Mammary epithelial cell (primary cell): ENCODE measurements at regions not wholly inside any gene's neighbourhood (a gene's known extent, or its start where the extent isn't known, plus 50 kb on each side); places are given as distances from the start of the nearest gene placed in this dataset.

Experiments
- CTCF ChIP-seq, 2 donors: IDR thresholded peaks in 1 of 2; conservative IDR thresholded peaks in 1 of 2; 2 replicates each; pipeline ENCODE4 v1.5.1; 2011 to 2012; ENCODE audit warnings: inconsistent platforms in 2 of 2, low read length in 2 of 2, mild to moderate bottlenecking in 2 of 2, control low read depth in 1 of 2, low read depth in 1 of 2; ENCODE audit not compliant: insufficient read depth in 1 of 2; ENCODE audit errors: extremely low read depth in 1 of 2
- EZH2 ChIP-seq: IDR thresholded peaks from 2 replicates; pipeline ENCODE4 v1.6.1; 2012; ENCODE audit warnings: low read length, inconsistent platforms, borderline replicate concordance

- TF ChIP-seq CTCF (conservative IDR thresholded peaks at IDR 0.05 in 1 of 2, IDR thresholded peaks at IDR 0.05 in 1 of 2; ENCODE audit: extremely low read depth in 1 of 2, insufficient read depth in 1 of 2, low read depth in 1 of 2, low read length in 2 of 2) (no peak), EZH2 (no peak)
Measured at GRCh38 chr14:71238835-71239234, 331.6 kb downstream of the PCNX1 start.
